ENCODE measurements at regions not wholly inside any gene's neighbourhood (a gene's known extent, or its start where the extent isn't known, plus 50 kb on each side); places are given as distances from the start of the nearest gene placed in this dataset.

- TF ChIP-seq NFIC (IDR thresholded peaks at IDR 0.05) (no peak), FOXM1 (IDR thresholded peaks at IDR 0.05; ENCODE audit: borderline replicate concordance, low read depth) (no peak)
These were observed 163.0 kb upstream of the KRR1 start for GRCh38 chr12:75674393-75674792.

Measured in Ishikawa (cell line).